ENCODE measurements at regions not wholly inside any gene's neighbourhood (a gene's known extent, or its start where the extent isn't known, plus 50 kb on each side); places are given as distances from the start of the nearest gene placed in this dataset.

- TF ChIP-seq POLR2AphosphoS5 (IDR thresholded peaks at IDR 0.05; ENCODE audit: low read depth, low read length), result no peak
- TF ChIP-seq POLR2A (IDR thresholded peaks at IDR 0.05; ENCODE audit: low read depth, low read length), result no peak
- TF ChIP-seq POU2F2 (IDR thresholded peaks at IDR 0.05; ENCODE audit: low read depth, low read length), result no peak
- TF ChIP-seq TAF1 (IDR thresholded peaks at IDR 0.05; ENCODE audit: low read depth, low read length), result no peak
- TF ChIP-seq SPI1 (IDR thresholded peaks at IDR 0.05; ENCODE audit: low read depth, low read length), result no peak
- TF ChIP-seq PAX5 (IDR thresholded peaks at IDR 0.05; ENCODE audit: insufficient read depth, low read length, severe bottlenecking), result no peak
These were observed 244.2 kb upstream of the SERP2 start for GRCh38 chr13:44129418-44129817.
